ENCODE measurements at regions not wholly inside any gene's neighbourhood (a gene's known extent, or its start where the extent isn't known, plus 50 kb on each side); places are given as distances from the start of the nearest gene placed in this dataset.

DNA sequence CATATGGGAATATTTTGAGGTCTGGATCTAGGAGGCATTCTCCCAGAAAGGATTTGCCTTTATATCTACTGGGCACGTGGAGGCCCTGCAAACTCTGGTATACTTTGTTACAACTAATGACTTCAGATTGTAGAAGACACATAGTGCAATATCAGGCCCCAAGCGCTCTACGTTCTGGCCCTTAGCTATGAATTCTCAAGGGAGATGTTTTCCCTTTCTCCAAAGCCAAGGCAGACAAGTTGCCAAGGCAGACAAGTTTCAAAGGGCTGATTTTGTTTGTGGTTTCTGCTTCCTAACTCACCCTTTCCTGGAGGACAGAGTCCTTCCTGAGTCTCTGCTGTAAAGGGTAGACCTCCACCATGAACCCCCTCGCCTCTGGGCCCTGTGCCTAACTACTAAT is 99.4 kb upstream of the CTTNBP2 start:
- H3K4me3 ChIP-seq (ENCODE audit: low read depth, low read length): no peak overlapping the region
- TF ChIP-seq, protein P1, sequence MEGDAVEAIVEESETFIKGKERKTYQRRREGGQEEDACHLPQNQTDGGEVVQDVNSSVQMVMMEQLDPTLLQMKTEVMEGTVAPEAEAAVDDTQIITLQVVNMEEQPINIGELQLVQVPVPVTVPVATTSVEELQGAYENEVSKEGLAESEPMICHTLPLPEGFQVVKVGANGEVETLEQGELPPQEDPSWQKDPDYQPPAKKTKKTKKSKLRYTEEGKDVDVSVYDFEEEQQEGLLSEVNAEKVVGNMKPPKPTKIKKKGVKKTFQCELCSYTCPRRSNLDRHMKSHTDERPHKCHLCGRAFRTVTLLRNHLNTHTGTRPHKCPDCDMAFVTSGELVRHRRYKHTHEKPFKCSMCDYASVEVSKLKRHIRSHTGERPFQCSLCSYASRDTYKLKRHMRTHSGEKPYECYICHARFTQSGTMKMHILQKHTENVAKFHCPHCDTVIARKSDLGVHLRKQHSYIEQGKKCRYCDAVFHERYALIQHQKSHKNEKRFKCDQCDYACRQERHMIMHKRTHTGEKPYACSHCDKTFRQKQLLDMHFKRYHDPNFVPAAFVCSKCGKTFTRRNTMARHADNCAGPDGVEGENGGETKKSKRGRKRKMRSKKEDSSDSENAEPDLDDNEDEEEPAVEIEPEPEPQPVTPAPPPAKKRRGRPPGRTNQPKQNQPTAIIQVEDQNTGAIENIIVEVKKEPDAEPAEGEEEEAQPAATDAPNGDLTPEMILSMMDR (IDR thresholded peaks at IDR 0.05; ENCODE audit: borderline replicate concordance, insufficient read depth, low read depth, low read length): no peak

DNA sequence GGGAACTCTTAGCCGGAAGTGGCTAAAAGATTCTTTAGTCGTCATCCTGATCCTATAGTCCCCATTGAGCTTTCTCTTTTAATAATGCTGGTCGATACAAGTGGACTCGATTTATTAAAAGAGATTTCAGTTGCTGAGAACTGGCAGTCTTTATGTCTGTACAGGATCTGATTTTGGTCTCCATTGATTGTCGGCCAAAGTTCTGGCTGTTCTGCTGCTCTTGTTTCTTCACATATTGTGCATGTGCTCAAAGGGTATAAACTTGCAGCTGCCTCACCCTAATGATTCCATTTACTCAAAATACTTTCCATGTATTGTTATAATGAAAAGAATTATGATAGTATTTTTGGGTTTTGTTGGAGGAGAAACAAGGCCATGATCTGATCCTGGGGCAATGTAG is 100.7 kb upstream of the CTTNBP2 start:
- no peak overlapping the region for H3K4me3 ChIP-seq (ENCODE audit: low read depth, low read length)
- TF ChIP-seq, protein P1 (IDR thresholded peaks at IDR 0.05; ENCODE audit: borderline replicate concordance, insufficient read depth, low read depth, low read length): no peak

GRCh38 chr7:117974891-117975290 is 101.7 kb upstream of the CTTNBP2 start:
- no peak overlapping the region for H3K4me3 ChIP-seq (ENCODE audit: low read depth, low read length)
- TF ChIP-seq, protein P1 (IDR thresholded peaks at IDR 0.05; ENCODE audit: borderline replicate concordance, insufficient read depth, low read depth, low read length): no peak

DNA sequence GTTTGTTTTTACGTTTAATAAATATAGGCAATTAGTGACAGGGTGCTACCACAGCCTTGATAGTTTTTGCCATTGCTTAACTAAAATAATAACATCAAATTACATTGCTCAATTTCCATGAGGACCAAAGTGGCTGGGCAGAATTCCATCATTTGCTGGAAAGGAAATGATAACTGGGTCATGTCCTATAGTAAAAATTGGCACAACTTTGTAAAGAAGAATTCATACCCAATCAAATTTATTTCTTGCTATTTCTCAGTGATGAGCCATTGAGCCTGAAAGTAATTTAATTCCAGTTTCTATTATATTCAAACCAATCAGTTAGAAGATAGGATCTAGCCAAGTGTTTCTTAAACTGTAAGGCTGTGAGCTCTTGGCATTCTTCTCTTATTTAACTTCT is 102.2 kb upstream of the CTTNBP2 start:
- TF ChIP-seq, protein P1 (IDR thresholded peaks at IDR 0.05; ENCODE audit: borderline replicate concordance, insufficient read depth, low read depth, low read length): no peak
- H3K4me3 ChIP-seq (ENCODE audit: low read depth, low read length): no peak overlapping the region

DNA sequence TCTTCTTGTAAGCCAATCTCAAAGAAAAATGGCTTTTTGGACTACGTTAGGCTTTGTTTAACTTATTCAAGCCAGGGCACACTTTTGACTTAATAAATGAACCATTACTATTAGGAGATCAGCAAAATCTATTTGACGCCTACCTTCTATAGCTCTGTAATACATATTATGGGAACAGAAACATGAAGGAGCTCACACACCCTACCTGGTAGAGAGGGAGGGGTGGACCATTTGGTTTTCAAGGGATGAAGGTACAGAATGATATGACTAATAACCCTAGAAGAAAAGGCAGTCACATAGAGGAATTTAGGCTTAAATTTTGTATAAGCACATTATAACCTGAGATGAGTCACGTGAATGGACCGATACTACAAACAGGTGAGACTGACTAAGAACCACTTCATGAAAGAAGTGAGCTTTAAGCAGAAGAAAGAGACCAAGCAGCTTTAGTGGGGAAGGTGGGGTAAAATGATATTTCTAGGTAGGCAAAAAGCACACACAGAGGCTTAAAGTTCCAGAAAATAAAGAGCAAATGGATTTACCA is 106.8 kb upstream of the CTTNBP2 start:
- no peak overlapping the region for H3K4me3 ChIP-seq (ENCODE audit: low read depth, low read length)
- TF ChIP-seq, protein P1 (IDR thresholded peaks at IDR 0.05; ENCODE audit: borderline replicate concordance, insufficient read depth, low read depth, low read length): no peak

- TF ChIP-seq, protein P1 (IDR thresholded peaks at IDR 0.05; ENCODE audit: borderline replicate concordance, insufficient read depth, low read depth, low read length): no peak
- H3K4me3 ChIP-seq (ENCODE audit: low read depth, low read length): no peak overlapping the region
Measured at GRCh38 chr7:117982071-117983055, 109.1 kb upstream of the CTTNBP2 start.

Data from GM12875 (cell line).